Tibial nerve (tissue), 4 donors: ENCODE measurements at regions not wholly inside any gene's neighbourhood (a gene's known extent, or its start where the extent isn't known, plus 50 kb on each side); places are given as distances from the start of the nearest gene placed in this dataset.

Experiments used
- EP300 ChIP-seq, 2 donors: sonication (generic); formaldehyde crosslinking; IDR thresholded peaks; one replicate each; pipeline ENCODE4 v1.6.1; 2017; ENCODE audit warnings: antibody characterized with exemption in 2 of 2, mild to moderate bottlenecking in 1 of 2
- POLR2A ChIP-seq, 2 donors: fragments of 450-650 bp; IDR thresholded peaks; one replicate each; pipeline ENCODE4 v1.6.1; 2017; ENCODE audit warnings: antibody characterized with exemption in 2 of 2, mild to moderate bottlenecking in 2 of 2, moderate library complexity in 2 of 2
- TF ChIP-seq, protein P1 (sequence below), 5 experiments: fragments of 200-600 bp in 3 of 5; fragments of 450-650 bp in 2 of 5; sonication (generic) in 3 of 5; IDR thresholded peaks; one replicate each; pipeline ENCODE4 v1.5.1; 2016 to 2019; ENCODE audit warnings: antibody characterized with exemption in 5 of 5, mild to moderate bottlenecking in 3 of 5, moderate library complexity in 2 of 5

DNA sequence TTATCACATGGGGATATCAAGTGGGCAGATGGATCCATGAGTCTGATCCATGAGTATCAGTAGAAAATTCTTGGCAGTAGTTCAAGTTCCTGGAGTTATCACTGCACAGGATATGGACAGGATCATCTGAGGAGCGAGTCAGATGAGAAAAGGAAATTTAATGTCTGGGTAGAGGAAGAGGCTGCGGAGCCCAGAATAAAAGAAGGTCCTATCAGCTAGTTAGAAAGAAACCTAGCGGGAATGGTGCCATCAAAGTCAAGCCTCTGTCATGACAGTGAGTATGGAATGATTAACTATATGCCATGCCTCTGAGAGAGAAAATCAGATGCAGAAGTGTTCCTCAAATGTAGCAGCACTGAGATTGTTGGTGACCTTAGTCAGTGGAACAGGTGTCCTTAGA is 248.1 kb downstream of the PIK3R1 start:
- no peak for TF ChIP-seq EP300 (IDR thresholded peaks at IDR 0.05)
- TF ChIP-seq, protein P1, sequence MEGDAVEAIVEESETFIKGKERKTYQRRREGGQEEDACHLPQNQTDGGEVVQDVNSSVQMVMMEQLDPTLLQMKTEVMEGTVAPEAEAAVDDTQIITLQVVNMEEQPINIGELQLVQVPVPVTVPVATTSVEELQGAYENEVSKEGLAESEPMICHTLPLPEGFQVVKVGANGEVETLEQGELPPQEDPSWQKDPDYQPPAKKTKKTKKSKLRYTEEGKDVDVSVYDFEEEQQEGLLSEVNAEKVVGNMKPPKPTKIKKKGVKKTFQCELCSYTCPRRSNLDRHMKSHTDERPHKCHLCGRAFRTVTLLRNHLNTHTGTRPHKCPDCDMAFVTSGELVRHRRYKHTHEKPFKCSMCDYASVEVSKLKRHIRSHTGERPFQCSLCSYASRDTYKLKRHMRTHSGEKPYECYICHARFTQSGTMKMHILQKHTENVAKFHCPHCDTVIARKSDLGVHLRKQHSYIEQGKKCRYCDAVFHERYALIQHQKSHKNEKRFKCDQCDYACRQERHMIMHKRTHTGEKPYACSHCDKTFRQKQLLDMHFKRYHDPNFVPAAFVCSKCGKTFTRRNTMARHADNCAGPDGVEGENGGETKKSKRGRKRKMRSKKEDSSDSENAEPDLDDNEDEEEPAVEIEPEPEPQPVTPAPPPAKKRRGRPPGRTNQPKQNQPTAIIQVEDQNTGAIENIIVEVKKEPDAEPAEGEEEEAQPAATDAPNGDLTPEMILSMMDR (IDR thresholded peaks at IDR 0.05), result no peak
- TF ChIP-seq POLR2A (IDR thresholded peaks at IDR 0.05), result no peak
